ENCODE measurements at regions not wholly inside any gene's neighbourhood (a gene's known extent, or its start where the extent isn't known, plus 50 kb on each side); places are given as distances from the start of the nearest gene placed in this dataset.
A peak's percentile ranks its signal among the peaks of the same experiment; 100 is the strongest.

DNA sequence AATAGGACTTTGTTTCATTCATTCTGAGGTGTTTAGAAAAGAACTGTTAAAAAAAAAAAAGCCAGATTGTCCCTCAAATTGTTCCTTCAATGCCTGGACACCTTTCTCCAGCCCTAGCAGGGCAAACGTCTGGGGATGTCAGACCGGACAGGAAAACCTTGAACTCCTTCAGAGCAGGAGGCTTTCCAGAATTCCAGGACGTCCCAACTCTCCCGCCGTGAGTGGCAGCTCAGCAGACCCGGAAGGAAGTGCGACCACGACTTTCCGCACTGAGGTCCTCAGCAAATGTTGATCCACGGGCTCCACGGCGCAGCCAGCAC, 139.1 kb downstream of the DLL1 start:
- no peak overlapping the region for H3K4me3 ChIP-seq
- TF ChIP-seq CTCF (IDR thresholded peaks at IDR 0.05; ENCODE audit: control extremely low read depth, extremely low read depth): no peak
- ATAC-seq (ENCODE audit: insufficient read depth, low FRiP score) (no peak), DNase-seq (no peak)
- peaks cover 0 to 10% (median 2%) of the 10 kb centered on the region in 3 donors for H3K27me3 ChIP-seq (ENCODE audit: control insufficient read depth in 3 of 3, insufficient read depth in 3 of 3, low read length in 2 of 3)
- H3K36me3 ChIP-seq (ENCODE audit: control insufficient read depth in 4 of 4, insufficient read depth in 4 of 4, low read length in 4 of 4): no peaks in the 10 kb centered on the region
- peak overlapping the region; percentile 57 to 87 for H3K27ac ChIP-seq (ENCODE audit: low read depth in 1 of 2, low read length in 1 of 2)
- peaks cover 0 to 10% (median 8%) of the 10 kb centered on the region in 5 donors for H3K4me1 ChIP-seq (ENCODE audit: control insufficient read depth in 5 of 5, insufficient read depth in 5 of 5, low read length in 5 of 5)
- no peak overlapping the region for H3K9ac ChIP-seq (ENCODE audit: insufficient read depth in 1 of 2, low read length in 2 of 2)
- 29 to 43% methylated on average over 12 of the region's 12 CpGs for WGBS, 2 donors
- H3K9me3 ChIP-seq (ENCODE audit: control insufficient read depth in 4 of 4, insufficient read depth in 3 of 4, low read length in 3 of 4): peaks cover 0 to 2% (median 0%) of the 10 kb centered on the region in 4 donors

- WGBS, 2 donors: 58 to 59% methylated on average over 11 of the region's 11 CpGs
- Histone ChIP-seq H3K9me3 (ENCODE audit: control insufficient read depth in 4 of 4, insufficient read depth in 3 of 4, low read length in 3 of 4) (peaks cover 0 to 2% (median 0%) of the 10 kb centered on the region in 4 donors), H3K27me3 (ENCODE audit: control insufficient read depth in 3 of 3, insufficient read depth in 3 of 3, low read length in 2 of 3) (peaks cover 0 to 10% (median 2%) of the 10 kb centered on the region in 3 donors), H3K9ac (ENCODE audit: insufficient read depth in 1 of 2, low read length in 2 of 2) (no peak overlapping the region), H3K4me1 (ENCODE audit: control insufficient read depth in 5 of 5, insufficient read depth in 5 of 5, low read length in 5 of 5) (peaks cover 0 to 10% (median 8%) of the 10 kb centered on the region in 5 donors), H3K36me3 (ENCODE audit: control insufficient read depth in 4 of 4, insufficient read depth in 4 of 4, low read length in 4 of 4) (no peaks in the 10 kb centered on the region), H3K4me3 (no peak overlapping the region), H3K27ac (ENCODE audit: low read depth in 1 of 2, low read length in 1 of 2) (peak overlapping the region; percentile 57 to 75)
- TF ChIP-seq CTCF (IDR thresholded peaks at IDR 0.05; ENCODE audit: control extremely low read depth, extremely low read depth): no peak
- DNase-seq (no peak), ATAC-seq (ENCODE audit: insufficient read depth, low FRiP score) (no peak)
Observed at GRCh38 chr6:170151321-170151771, 139.5 kb downstream of the DLL1 start.

DNA sequence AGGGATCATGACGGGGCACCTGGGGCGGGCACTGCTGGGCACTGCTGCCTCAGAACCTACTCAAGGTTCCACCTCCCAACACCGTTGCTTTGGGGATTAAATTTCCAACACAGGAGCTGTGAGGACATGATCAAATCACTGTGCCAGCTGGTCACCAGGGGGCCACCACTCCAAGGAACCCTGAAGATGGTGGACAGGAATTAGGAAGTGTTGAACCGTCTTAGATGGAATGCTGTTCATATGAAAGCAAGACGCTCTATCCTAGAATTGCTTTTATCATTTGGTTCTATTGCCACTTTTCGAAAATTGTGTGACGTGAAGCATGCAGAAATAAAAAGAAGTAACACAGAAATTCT, 140.3 kb downstream of the DLL1 start:
- H3K27me3 ChIP-seq (ENCODE audit: control insufficient read depth in 3 of 3, insufficient read depth in 3 of 3, low read length in 2 of 3): peaks cover 0 to 12% (median 2%) of the 10 kb centered on the region in 3 donors
- DNase-seq: no peak
- H3K9me3 ChIP-seq (ENCODE audit: control insufficient read depth in 4 of 4, insufficient read depth in 3 of 4, low read length in 3 of 4): peaks cover 0 to 2% (median 0%) of the 10 kb centered on the region in 4 donors
- no peak for ATAC-seq (ENCODE audit: insufficient read depth, low FRiP score)
- H3K4me3 ChIP-seq: no peak overlapping the region
- no peak overlapping the region for H3K27ac ChIP-seq (ENCODE audit: low read depth in 1 of 2, low read length in 1 of 2)
- TF ChIP-seq CTCF (IDR thresholded peaks at IDR 0.05; ENCODE audit: control extremely low read depth, extremely low read depth): no peak
- 82 to 88% methylated on average over 7 of the region's 7 CpGs for WGBS, 2 donors
- peaks cover 0 to 10% (median 8%) of the 10 kb centered on the region in 5 donors for H3K4me1 ChIP-seq (ENCODE audit: control insufficient read depth in 5 of 5, insufficient read depth in 5 of 5, low read length in 5 of 5)
- H3K36me3 ChIP-seq (ENCODE audit: control insufficient read depth in 4 of 4, insufficient read depth in 4 of 4, low read length in 4 of 4): no peaks in the 10 kb centered on the region
- no peak overlapping the region for H3K9ac ChIP-seq (ENCODE audit: insufficient read depth in 1 of 2, low read length in 2 of 2)

Data from lung (tissue), 11 donors.